ENCODE measurements at regions not wholly inside any gene's neighbourhood (a gene's known extent, or its start where the extent isn't known, plus 50 kb on each side); places are given as distances from the start of the nearest gene placed in this dataset.

DNA sequence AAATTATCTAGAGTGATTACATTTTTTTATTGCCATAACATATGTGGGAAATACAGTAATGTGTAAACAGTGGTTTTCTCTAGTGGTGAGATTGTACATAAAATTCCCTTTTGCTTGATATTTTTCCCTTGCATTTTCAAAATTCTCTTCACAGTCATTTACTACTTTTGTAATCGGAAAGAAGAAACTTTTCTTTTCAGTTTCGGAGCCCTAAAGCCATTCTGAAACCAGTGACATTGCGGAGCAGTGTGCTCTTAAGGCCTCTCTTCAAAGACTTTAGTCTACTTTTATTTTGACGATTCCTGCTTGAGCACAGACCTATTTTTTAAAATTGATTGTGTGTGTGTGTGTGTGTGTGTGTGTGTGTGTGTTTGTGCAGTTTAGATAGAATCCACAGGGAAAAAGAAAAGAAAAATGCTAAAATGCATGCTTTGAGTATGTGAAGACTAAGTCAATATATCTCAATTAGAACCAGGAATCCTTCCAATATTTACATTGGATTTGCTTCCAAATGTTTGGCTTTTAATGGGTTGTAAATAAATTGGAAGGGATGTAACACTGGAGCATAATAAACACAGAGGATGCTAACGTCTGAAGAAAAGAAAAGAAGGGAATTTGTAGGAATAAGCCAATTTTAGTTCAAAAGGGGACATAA lies 357.4 kb downstream of the RND3 start:
- H3K27ac ChIP-seq (ENCODE audit: insufficient read depth, low read depth, low read length), result no peak overlapping the region
- dilution Hi-C loops (cut with MboI; ENCODE audit: extremely low pct_ligation_motif_present, low sequenced_read_pairs) (loop anchor here (25.0 kb wide), 1 partner anchor 357 kb away; the partner anchor contains the start of gene RND3), intact Hi-C loops (cut with micrococcal nuclease) (loop anchor here (2.0 kb wide), 1 partner anchor 13 kb away; no protein-coding TSS in a partner anchor)
- H3K9ac ChIP-seq (replicated peaks; ENCODE audit: extremely low read depth, insufficient read depth, low read length), result no peak overlapping the region
- no peak overlapping the region for H3K4me2 ChIP-seq (ENCODE audit: insufficient read depth, low read length)
- no peaks in the 10 kb centered on the region for H3K27me3 ChIP-seq (ENCODE audit: control insufficient read depth in 2 of 2, insufficient read depth in 2 of 2, low read length in 2 of 2)
- no peak for TF ChIP-seq MYC (IDR thresholded peaks at IDR 0.05; ENCODE audit: low read depth, low read length)
- TF ChIP-seq, protein P1, sequence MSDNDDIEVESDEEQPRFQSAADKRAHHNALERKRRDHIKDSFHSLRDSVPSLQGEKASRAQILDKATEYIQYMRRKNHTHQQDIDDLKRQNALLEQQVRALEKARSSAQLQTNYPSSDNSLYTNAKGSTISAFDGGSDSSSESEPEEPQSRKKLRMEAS (IDR thresholded peaks at IDR 0.05; ENCODE audit: insufficient read depth, insufficient read length), result no peak
- TF ChIP-seq CTCF (IDR thresholded peaks at IDR 0.05; ENCODE audit: extremely low read depth in 1 of 2, insufficient read depth in 1 of 2, low read depth in 1 of 2, low read length in 2 of 2), result no peak
- no peak for TF ChIP-seq EZH2 (IDR thresholded peaks at IDR 0.05; ENCODE audit: borderline replicate concordance, low read depth, low read length, severe bottlenecking)
- TF ChIP-seq FOS (IDR thresholded peaks at IDR 0.05; ENCODE audit: borderline replicate concordance, insufficient read depth, low read length), result no peak
- TF ChIP-seq JUN (IDR thresholded peaks at IDR 0.05; ENCODE audit: borderline replicate concordance, insufficient read depth, insufficient read length, low read depth), result no peak
- no peak for TF ChIP-seq GATA2 (IDR thresholded peaks at IDR 0.05; ENCODE audit: insufficient read depth, insufficient read length, low read depth, low read length)
- TF ChIP-seq POLR2A (IDR thresholded peaks at IDR 0.05; ENCODE audit: low read depth, low read length), result no peak
- TF ChIP-seq POLR2AphosphoS5 (IDR thresholded peaks at IDR 0.05; ENCODE audit: insufficient read depth, low read depth, low read length), result no peak
- POLR2A ChIA-PET, result no interaction called here
- H3K79me2 ChIP-seq (ENCODE audit: control insufficient read depth, insufficient read depth, low read length), result no peaks in the 10 kb centered on the region
- peaks cover 42% of the 10 kb centered on the region for H3K4me1 ChIP-seq (ENCODE audit: control insufficient read depth, extremely low read depth, insufficient read depth, low read length)
- DNase-seq (ENCODE audit: low read depth, low spot score) (no peak), FAIRE-seq (no peak)
- H2AFZ ChIP-seq (ENCODE audit: low read depth, low read length), result no peak overlapping the region
- CTCF ChIA-PET, result no interaction called here
- H3K4me3 ChIP-seq (replicated peaks in 1 of 3; ENCODE audit: insufficient read depth in 1 of 3, low read depth in 1 of 3, low read length in 3 of 3), result no peak overlapping the region
- no TSS peak for BruUV-seq (replicated peaks)
- H3K36me3 ChIP-seq (ENCODE audit: control insufficient read depth in 2 of 2, extremely low read depth in 1 of 2, insufficient read depth in 2 of 2, low read length in 2 of 2), result no peaks in the 10 kb centered on the region
- H3K9me3 ChIP-seq (replicated peaks; ENCODE audit: control insufficient read depth, insufficient read depth, low read length), result no peaks in the 10 kb centered on the region
- no peaks in the 10 kb centered on the region for H3K9me1 ChIP-seq (replicated peaks; ENCODE audit: control insufficient read depth, extremely low read depth, insufficient read depth, low read length)
- H4K20me1 ChIP-seq (replicated peaks; ENCODE audit: control insufficient read depth, extremely low read depth, insufficient read depth, low read length), result no peaks in the 10 kb centered on the region
